Lower lobe of right lung (tissue), 2 donors: ENCODE measurements at regions not wholly inside any gene's neighbourhood (a gene's known extent, or its start where the extent isn't known, plus 50 kb on each side); places are given as distances from the start of the nearest gene placed in this dataset.

Source experiments
- ATAC-seq, 2 donors: fragments of 200-7000 bp; cut with Tn5 transposase; one replicate each; pipeline ENCODE4 v1.9.1; 2020 to 2022; ENCODE audit warnings: mild to moderate bottlenecking in 2 of 2, moderate library complexity in 2 of 2
- DNase-seq: peaks from one replicate; pipeline ENCODE4 v3.0.0-alpha.2; 2020
- H3K27ac ChIP-seq: fragments of 200-600 bp; one replicate; pipeline ENCODE4 v1.8.0; 2022
- H3K27me3 ChIP-seq: fragments of 200-600 bp; one replicate; pipeline ENCODE4 v1.8.0; 2022; ENCODE audit warnings: low read depth
- H3K36me3 ChIP-seq: fragments of 200-600 bp; one replicate; pipeline ENCODE4 v1.8.0; 2022; ENCODE audit warnings: mild to moderate bottlenecking
- H3K4me1 ChIP-seq: fragments of 200-600 bp; one replicate; pipeline ENCODE4 v1.8.0; 2022
- H3K4me3 ChIP-seq: fragments of 200-600 bp; one replicate; pipeline ENCODE4 v1.8.0; 2022; ENCODE audit warnings: mild to moderate bottlenecking
- H3K9me3 ChIP-seq: fragments of 200-600 bp; one replicate; pipeline ENCODE4 v1.8.0; 2022
- CTCF ChIP-seq: fragments of 200-600 bp; IDR thresholded peaks from one replicate; pipeline ENCODE4 v1.8.0; 2022; ENCODE audit warnings: antibody characterized with exemption, mild to moderate bottlenecking
- intact Hi-C: fragments of 100-400 bp; cut with DNase I; formaldehyde crosslinking; loops from one replicate; pipeline ENCODE4 v1.11.0; 2022
- donor health status: DM: no; HTN: yes; CAD: no; lungs with severe emphysema.

- Histone ChIP-seq H3K4me3 (no peak overlapping the region), H3K27me3 (no peaks in the 10 kb centered on the region), H3K4me1 (peaks cover 49% of the 10 kb centered on the region), H3K27ac (no peak overlapping the region), H3K36me3 (peaks cover 36% of the 10 kb centered on the region), H3K9me3 (no peaks in the 10 kb centered on the region)
- no peak for TF ChIP-seq CTCF
- DNase-seq (no peak), ATAC-seq (no peak)
- intact Hi-C loops, result no loop called here
Observed at GRCh38 chr7:130948822-130949221, 214.8 kb upstream of the KLF14 start.

GRCh38 chr7:130949550-130949949, 215.5 kb upstream of the KLF14 start:
- no peak overlapping the region for H3K4me3 ChIP-seq
- ATAC-seq (no peak), DNase-seq (no peak)
- peaks cover 33% of the 10 kb centered on the region for H3K36me3 ChIP-seq
- peaks cover 42% of the 10 kb centered on the region for H3K4me1 ChIP-seq
- no peaks in the 10 kb centered on the region for H3K9me3 ChIP-seq
- intact Hi-C loops, result no loop called here
- no peak overlapping the region for H3K27ac ChIP-seq
- TF ChIP-seq CTCF, result no peak
- no peaks in the 10 kb centered on the region for H3K27me3 ChIP-seq

- no peak for ATAC-seq
- no peak overlapping the region for H3K27ac ChIP-seq
Observed at GRCh38 chr7:130950054-130950453, 216.0 kb upstream of the KLF14 start.

GRCh38 chr7:130950741-130951140, 216.7 kb upstream of the KLF14 start:
- no peaks in the 10 kb centered on the region for H3K9me3 ChIP-seq
- DNase-seq, result no peak
- H3K27me3 ChIP-seq, result no peaks in the 10 kb centered on the region
- intact Hi-C loops, result no loop called here
- no peak overlapping the region for H3K4me3 ChIP-seq
- no peak for ATAC-seq
- TF ChIP-seq CTCF, result no peak
- no peak overlapping the region for H3K27ac ChIP-seq
- peaks cover 30% of the 10 kb centered on the region for H3K4me1 ChIP-seq
- H3K36me3 ChIP-seq, result peaks cover 22% of the 10 kb centered on the region

More at GRCh38 chr7:130950054-130950453, 216.0 kb upstream of the KLF14 start:
- Histone ChIP-seq H3K36me3 (peaks cover 28% of the 10 kb centered on the region), H3K27me3 (no peaks in the 10 kb centered on the region), H3K9me3 (no peaks in the 10 kb centered on the region), H3K4me3 (no peak overlapping the region), H3K4me1 (peaks cover 37% of the 10 kb centered on the region)
- no peak for TF ChIP-seq CTCF
- intact Hi-C loops, result no loop called here
- no peak for DNase-seq

GRCh38 chr7:130951303-130951975, 217.4 kb upstream of the KLF14 start:
- DNase-seq, result no peak
- Histone ChIP-seq H3K4me1 (peaks cover 31% of the 10 kb centered on the region), H3K9me3 (no peaks in the 10 kb centered on the region), H3K27me3 (no peaks in the 10 kb centered on the region), H3K27ac (peak overlapping the region; percentile 4), H3K36me3 (peaks cover 22% of the 10 kb centered on the region), H3K4me3 (no peak overlapping the region)
- peak; percentile 27 to 33 for ATAC-seq
- no peak for TF ChIP-seq CTCF
- intact Hi-C loops, result no loop called here
